ENCODE measurements at regions not wholly inside any gene's neighbourhood (a gene's known extent, or its start where the extent isn't known, plus 50 kb on each side); places are given as distances from the start of the nearest gene placed in this dataset.

DNA sequence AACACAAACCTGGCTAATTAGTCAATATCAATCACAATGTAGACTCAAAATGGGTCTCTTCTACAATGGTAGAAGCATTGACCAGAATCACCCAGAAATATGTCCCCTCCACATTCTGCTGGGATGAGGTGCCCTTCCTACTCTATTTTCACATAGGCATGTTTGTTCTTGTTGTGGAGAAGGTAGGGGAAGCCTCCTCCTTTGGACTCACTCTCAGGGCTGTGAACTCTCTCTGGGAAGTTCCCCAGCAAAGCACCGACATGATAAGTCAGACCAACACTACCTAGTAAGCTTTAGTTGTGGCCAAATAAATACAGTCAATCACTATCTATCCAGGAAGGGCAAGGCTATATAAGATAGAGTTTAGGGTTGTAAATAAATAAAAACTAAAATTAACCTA, 194.5 kb upstream of the UBL3 start:
- Histone ChIP-seq H3K4me3 (ENCODE audit: low read length) (no peak overlapping the region), H3K36me3 (ENCODE audit: control insufficient read depth, insufficient read depth, low read length) (no peaks in the 10 kb centered on the region), H3K27me3 (ENCODE audit: control insufficient read depth, insufficient read depth, low read length) (no peaks in the 10 kb centered on the region), H3K9ac (ENCODE audit: low read length) (no peak overlapping the region), H3K4me1 (ENCODE audit: control insufficient read depth, insufficient read depth, low read length) (no peaks in the 10 kb centered on the region), H3K27ac (ENCODE audit: low read depth, low read length) (no peak overlapping the region)

DNA sequence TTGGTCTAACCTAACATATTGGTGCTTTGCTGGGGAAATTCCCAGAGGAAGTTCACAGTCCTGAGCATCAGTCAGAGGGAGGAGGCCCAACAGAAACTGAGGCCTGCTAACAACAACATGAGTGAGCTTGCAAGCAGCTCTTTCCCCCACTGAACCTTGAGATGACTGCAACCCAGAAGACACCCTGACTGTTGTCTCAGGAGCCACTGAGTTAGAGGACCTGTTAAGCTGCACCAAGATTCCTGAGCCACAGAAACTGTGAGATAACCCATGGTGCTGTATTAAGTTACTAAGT, 193.2 kb upstream of the UBL3 start:
- no peak overlapping the region for H3K9ac ChIP-seq (ENCODE audit: low read length)
- no peak overlapping the region for H3K27ac ChIP-seq (ENCODE audit: low read depth, low read length)
- no peaks in the 10 kb centered on the region for H3K36me3 ChIP-seq (ENCODE audit: control insufficient read depth, insufficient read depth, low read length)
- no peak overlapping the region for H3K4me3 ChIP-seq (ENCODE audit: low read length)
- no peaks in the 10 kb centered on the region for H3K4me1 ChIP-seq (ENCODE audit: control insufficient read depth, insufficient read depth, low read length)
- H3K27me3 ChIP-seq (ENCODE audit: control insufficient read depth, insufficient read depth, low read length): no peaks in the 10 kb centered on the region

DNA sequence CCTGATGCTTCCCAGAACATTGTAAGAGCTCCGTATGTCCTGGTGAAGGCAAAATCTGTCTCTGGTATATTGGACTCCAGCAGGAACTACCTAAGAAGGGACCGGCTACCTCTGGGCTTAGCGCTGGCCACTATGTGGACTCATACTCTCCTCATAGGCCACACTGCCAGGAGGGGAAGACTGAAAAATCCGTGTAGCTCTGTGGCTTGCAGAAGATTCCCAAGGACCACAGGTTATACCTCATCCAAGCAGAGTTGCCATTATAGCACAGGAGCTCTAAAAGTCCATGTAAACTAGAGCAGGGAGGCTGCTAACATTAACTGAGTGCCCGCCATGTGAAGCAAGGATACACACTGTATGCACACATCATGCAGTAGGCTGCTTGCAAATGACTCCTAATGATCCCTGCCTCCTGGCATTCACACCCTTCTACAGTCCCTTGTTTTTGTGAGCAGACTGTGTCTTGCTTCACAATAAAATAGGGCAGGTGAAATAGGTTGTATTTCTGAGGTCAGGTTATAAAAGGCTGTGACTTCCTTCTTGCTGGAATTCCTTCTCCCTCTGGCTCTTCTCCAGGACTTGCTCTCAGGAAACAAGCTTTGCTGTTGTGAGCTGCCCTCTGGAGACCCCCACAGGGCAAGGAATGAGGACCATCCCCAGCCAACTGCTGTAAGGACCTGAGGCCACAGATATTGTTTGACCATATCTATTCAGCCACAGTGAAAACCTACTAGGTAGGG, 192.6 kb upstream of the UBL3 start:
- H3K4me3 ChIP-seq (ENCODE audit: low read length): no peak overlapping the region
- H3K9ac ChIP-seq (ENCODE audit: low read length): no peak overlapping the region
- H3K4me1 ChIP-seq (ENCODE audit: control insufficient read depth, insufficient read depth, low read length): no peaks in the 10 kb centered on the region
- H3K27ac ChIP-seq (ENCODE audit: low read depth, low read length): no peak overlapping the region
- no peaks in the 10 kb centered on the region for H3K36me3 ChIP-seq (ENCODE audit: control insufficient read depth, insufficient read depth, low read length)
- no peaks in the 10 kb centered on the region for H3K27me3 ChIP-seq (ENCODE audit: control insufficient read depth, insufficient read depth, low read length)

DNA sequence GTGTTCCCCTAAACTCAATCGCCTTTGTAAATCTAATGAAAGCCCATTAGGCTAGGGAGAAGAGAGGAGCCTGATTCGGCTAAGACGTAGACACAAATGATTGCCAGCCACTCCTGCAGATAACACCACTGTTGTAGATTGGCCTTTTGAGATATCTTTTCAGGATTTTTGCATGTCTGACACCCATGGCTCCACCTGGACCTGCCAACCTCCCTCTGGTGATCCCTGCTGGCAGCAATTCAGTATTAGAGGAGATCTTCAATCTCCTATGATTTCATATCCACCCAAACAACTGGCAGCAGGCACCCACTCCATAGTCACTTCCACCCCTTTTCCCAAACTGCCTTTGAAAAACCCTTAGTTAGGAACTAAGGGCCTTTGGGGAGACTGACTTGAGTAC, 191.9 kb upstream of the UBL3 start:
- no peak overlapping the region for H3K4me3 ChIP-seq (ENCODE audit: low read length)
- no peak overlapping the region for H3K9ac ChIP-seq (ENCODE audit: low read length)
- no peaks in the 10 kb centered on the region for H3K27me3 ChIP-seq (ENCODE audit: control insufficient read depth, insufficient read depth, low read length)
- no peaks in the 10 kb centered on the region for H3K4me1 ChIP-seq (ENCODE audit: control insufficient read depth, insufficient read depth, low read length)
- no peak overlapping the region for H3K27ac ChIP-seq (ENCODE audit: low read depth, low read length)
- H3K36me3 ChIP-seq (ENCODE audit: control insufficient read depth, insufficient read depth, low read length): no peaks in the 10 kb centered on the region

DNA sequence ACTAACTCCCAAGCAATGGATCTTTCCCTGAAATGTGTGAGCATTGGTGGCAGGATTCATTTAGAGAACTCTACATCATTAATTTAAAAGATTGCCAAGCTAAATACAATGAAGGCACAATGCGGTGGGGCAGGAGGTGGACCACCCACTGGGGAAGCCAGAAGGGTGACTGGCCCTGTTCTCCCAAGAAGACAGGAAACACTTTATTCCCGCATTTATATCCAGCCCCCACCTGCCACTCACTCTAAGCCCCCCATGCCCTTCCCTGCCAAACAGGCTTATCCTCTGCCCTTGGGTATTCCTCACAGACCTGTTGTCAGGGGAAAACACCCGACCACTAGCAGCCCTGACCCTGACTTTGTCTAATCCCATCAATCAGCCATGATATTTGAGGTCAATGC, 189.1 kb upstream of the UBL3 start:
- no peaks in the 10 kb centered on the region for H3K27me3 ChIP-seq (ENCODE audit: control insufficient read depth, insufficient read depth, low read length)
- H3K27ac ChIP-seq (ENCODE audit: low read depth, low read length): no peak overlapping the region
- no peak overlapping the region for H3K4me3 ChIP-seq (ENCODE audit: low read length)
- no peak overlapping the region for H3K9ac ChIP-seq (ENCODE audit: low read length)
- no peaks in the 10 kb centered on the region for H3K4me1 ChIP-seq (ENCODE audit: control insufficient read depth, insufficient read depth, low read length)
- no peaks in the 10 kb centered on the region for H3K36me3 ChIP-seq (ENCODE audit: control insufficient read depth, insufficient read depth, low read length)

DNA sequence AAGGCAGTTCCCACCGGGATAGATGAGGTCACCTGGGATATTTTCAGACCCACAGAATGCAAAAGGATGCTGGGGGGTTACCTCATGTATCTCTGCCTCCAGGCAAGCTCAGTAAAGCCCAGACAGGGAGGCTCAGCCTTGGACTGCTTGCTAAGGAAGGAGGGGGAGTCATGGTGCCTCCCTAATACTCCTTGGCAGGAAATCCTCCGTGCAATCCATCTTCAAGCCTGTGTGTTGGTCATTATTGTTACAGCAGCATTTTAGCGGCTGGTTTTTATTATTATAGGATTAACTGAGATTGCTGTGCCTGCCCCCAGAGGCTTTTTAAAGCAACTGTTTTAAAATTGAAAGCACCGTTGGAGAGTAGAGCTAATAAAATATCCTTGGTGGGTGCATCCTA, 188.5 kb upstream of the UBL3 start:
- no peaks in the 10 kb centered on the region for H3K36me3 ChIP-seq (ENCODE audit: control insufficient read depth, insufficient read depth, low read length)
- H3K27me3 ChIP-seq (ENCODE audit: control insufficient read depth, insufficient read depth, low read length): no peaks in the 10 kb centered on the region
- no peak overlapping the region for H3K27ac ChIP-seq (ENCODE audit: low read depth, low read length)
- H3K4me3 ChIP-seq (ENCODE audit: low read length): no peak overlapping the region
- no peaks in the 10 kb centered on the region for H3K4me1 ChIP-seq (ENCODE audit: control insufficient read depth, insufficient read depth, low read length)
- H3K9ac ChIP-seq (ENCODE audit: low read length): no peak overlapping the region

DNA sequence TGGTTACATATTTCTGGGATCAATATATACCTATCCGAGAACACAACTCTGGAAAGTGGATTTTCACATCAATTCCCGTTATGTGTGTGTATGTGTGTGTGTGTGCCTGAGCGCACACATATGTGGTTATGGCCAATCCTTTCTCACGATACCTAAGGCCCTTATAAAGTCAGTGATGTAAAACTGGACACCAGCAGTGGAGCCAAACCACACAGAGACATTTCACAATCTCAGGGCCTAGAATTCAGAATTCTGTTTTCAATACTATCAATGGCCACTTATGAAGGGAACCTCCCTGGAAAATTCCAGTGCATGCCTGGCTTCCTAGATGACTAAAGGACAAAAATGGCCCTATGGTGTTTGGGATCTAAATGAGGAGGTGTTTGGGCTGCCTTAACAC, 187.3 kb upstream of the UBL3 start:
- Histone ChIP-seq H3K27ac (ENCODE audit: low read depth, low read length) (no peak overlapping the region), H3K4me1 (ENCODE audit: control insufficient read depth, insufficient read depth, low read length) (peaks cover 9% of the 10 kb centered on the region), H3K27me3 (ENCODE audit: control insufficient read depth, insufficient read depth, low read length) (no peaks in the 10 kb centered on the region), H3K9ac (ENCODE audit: low read length) (no peak overlapping the region), H3K4me3 (ENCODE audit: low read length) (no peak overlapping the region), H3K36me3 (ENCODE audit: control insufficient read depth, insufficient read depth, low read length) (no peaks in the 10 kb centered on the region)

DNA sequence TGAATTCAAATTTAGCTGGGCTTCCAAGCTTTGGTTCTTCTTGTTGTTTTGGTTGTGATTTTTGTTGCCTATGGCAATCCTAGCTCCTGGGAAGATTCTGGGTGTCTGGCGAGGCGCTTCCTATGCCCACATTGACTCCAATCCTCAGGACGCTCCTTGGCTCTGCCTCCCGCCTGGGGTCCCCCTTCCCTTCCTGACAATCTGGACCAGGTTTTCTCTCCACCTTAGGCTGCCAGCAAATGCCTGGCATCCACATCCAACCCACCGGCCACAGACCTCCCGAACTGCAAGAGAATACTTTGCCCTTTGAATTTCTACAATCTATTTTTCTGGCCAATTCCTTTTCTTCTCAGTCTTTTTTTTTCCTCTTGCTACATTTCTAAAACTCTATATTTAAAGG, 186.9 kb upstream of the UBL3 start:
- no peak overlapping the region for H3K4me3 ChIP-seq (ENCODE audit: low read length)
- H3K27me3 ChIP-seq (ENCODE audit: control insufficient read depth, insufficient read depth, low read length): no peaks in the 10 kb centered on the region
- H3K36me3 ChIP-seq (ENCODE audit: control insufficient read depth, insufficient read depth, low read length): no peaks in the 10 kb centered on the region
- H3K27ac ChIP-seq (ENCODE audit: low read depth, low read length): no peak overlapping the region
- peaks cover 9% of the 10 kb centered on the region for H3K4me1 ChIP-seq (ENCODE audit: control insufficient read depth, insufficient read depth, low read length)
- H3K9ac ChIP-seq (ENCODE audit: low read length): no peak overlapping the region

DNA sequence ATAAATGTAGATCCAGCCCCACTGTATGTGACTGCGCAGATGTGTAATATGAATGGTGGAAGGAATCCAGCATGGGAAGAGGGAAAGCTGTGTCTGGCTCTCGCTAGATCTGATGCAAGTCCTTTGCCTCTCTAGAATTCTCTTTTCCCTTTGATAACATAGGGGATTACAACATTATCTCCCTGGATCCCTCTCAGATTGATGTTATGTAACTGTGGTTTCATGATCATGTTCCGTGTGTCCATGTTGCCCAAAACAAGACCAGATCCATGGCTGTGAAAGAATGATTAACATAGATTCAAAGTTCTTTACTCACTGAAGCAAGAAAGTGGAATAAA, 184.0 kb upstream of the UBL3 start:
- no peaks in the 10 kb centered on the region for H3K27me3 ChIP-seq (ENCODE audit: control insufficient read depth, insufficient read depth, low read length)
- no peaks in the 10 kb centered on the region for H3K36me3 ChIP-seq (ENCODE audit: control insufficient read depth, insufficient read depth, low read length)
- no peak overlapping the region for H3K9ac ChIP-seq (ENCODE audit: low read length)
- H3K27ac ChIP-seq (ENCODE audit: low read depth, low read length): no peak overlapping the region
- H3K4me1 ChIP-seq (ENCODE audit: control insufficient read depth, insufficient read depth, low read length): peaks cover 9% of the 10 kb centered on the region
- H3K4me3 ChIP-seq (ENCODE audit: low read length): no peak overlapping the region

DNA sequence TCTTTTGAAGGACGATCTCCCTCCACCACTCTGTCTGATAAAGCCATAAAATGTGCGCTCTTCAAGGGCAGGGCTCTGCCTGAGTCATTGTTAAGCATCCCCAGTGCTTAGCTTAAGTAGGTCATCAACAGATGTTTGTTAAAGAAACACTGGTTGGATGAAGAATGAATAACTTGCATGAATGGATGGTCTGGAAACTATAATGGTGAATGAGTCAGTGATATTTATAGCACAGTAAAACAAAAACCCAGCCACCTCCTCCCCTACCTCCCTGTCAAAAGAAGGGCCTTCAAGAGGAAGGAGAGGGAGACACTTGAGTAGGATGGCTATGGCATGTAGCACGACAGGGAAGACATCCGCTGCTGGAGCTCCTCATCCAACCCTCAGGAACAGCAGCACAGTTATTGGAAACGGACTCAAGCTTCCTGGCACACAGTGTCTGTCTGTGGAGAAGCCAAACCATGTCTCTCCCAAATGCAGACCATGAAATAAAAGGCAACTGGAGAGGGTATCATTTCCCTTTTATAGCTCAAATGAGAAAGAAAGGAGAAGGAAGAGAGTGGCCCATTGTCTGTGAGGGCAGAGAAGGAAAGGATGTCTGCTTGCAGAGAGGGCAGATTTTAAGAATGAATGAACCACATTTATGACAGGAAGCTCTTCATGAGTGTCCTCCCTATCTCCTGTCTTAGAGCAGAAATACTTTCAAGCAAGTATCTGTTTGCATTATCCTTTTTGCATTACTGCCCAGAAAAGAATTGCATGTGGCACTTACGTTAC, 183.5 kb upstream of the UBL3 start:
- H3K9ac ChIP-seq (ENCODE audit: low read length): no peak overlapping the region
- H3K36me3 ChIP-seq (ENCODE audit: control insufficient read depth, insufficient read depth, low read length): no peaks in the 10 kb centered on the region
- H3K27ac ChIP-seq (ENCODE audit: low read depth, low read length): no peak overlapping the region
- H3K27me3 ChIP-seq (ENCODE audit: control insufficient read depth, insufficient read depth, low read length): no peaks in the 10 kb centered on the region
- H3K4me1 ChIP-seq (ENCODE audit: control insufficient read depth, insufficient read depth, low read length): peaks cover 9% of the 10 kb centered on the region
- H3K4me3 ChIP-seq (ENCODE audit: low read length): no peak overlapping the region

DNA sequence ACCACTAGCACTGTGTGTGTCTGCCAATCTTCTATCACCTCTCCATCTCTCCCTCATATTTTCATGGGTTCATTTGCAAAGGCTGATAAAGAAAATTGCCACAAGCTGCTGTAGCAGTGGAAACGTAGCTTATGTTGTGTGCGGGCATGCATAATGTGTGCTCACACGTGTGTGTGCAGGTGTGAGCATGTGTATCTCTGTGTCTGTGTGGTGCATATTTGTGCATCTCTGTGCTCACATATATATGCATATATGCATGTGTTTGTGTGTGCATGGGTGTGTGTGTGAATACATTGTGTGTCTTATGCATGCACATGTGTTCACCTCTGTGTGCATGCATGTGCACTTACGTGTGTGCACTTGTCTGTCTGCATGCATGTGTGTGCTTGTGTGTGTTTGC, 181.8 kb upstream of the UBL3 start:
- Histone ChIP-seq H3K9ac (ENCODE audit: low read length) (no peak overlapping the region), H3K27me3 (ENCODE audit: control insufficient read depth, insufficient read depth, low read length) (no peaks in the 10 kb centered on the region), H3K4me3 (ENCODE audit: low read length) (peak overlapping the region; percentile 25), H3K27ac (ENCODE audit: low read depth, low read length) (no peak overlapping the region), H3K36me3 (ENCODE audit: control insufficient read depth, insufficient read depth, low read length) (no peaks in the 10 kb centered on the region), H3K4me1 (ENCODE audit: control insufficient read depth, insufficient read depth, low read length) (peaks cover 9% of the 10 kb centered on the region)

DNA sequence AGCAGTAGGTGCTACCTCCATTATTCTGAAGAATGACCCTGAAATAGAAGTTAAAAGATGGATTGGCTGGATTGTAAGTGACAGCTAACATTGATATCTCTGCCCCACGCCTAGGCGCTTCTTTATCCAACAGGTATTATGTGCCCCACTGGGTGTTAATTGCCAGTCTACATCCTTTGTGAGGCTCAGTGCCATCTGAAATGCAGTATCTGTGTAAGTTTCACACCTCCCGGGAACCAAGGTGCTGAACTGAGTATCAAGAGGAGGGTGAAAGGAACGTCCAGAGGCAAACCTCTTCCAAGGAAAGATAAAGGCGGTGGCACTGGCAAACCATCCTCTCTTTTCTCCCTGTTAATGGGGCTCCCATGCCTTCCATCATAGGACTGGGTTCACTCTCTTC, 181.1 kb upstream of the UBL3 start:
- H3K27me3 ChIP-seq (ENCODE audit: control insufficient read depth, insufficient read depth, low read length): no peaks in the 10 kb centered on the region

DNA sequence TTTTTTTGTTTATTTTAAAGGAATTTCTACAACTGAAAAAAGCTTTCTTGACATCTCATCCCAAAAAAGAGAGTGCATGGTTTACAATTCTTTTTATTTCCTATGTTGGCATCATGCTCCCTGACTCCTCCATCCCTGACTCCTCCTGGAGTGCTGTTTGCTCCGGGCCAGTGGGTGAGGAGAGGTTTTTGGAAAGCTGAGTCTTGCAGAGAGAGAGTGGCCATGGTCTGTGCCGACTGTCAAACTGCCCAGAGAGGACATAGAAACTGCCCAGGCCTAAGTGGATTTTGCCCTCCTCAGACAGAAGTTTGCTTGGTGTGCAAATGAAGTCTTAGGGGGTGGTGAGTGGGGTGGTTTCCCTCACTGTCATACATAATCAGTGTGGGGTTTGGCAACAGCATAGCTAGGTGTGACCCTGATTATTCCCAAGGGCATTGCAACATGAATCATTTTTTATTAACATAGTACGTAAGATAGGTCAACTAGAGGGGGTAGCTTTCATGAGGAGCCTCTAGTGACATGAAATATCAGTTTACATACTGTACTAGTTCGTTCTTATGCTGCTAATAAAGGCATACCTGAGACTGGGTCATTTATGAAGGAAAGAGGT, 179.8 kb upstream of the UBL3 start:
- H3K27me3 ChIP-seq (ENCODE audit: control insufficient read depth, insufficient read depth, low read length): no peaks in the 10 kb centered on the region
- no peak overlapping the region for H3K4me3 ChIP-seq (ENCODE audit: low read length)
- H3K36me3 ChIP-seq (ENCODE audit: control insufficient read depth, insufficient read depth, low read length): no peaks in the 10 kb centered on the region
- H3K9ac ChIP-seq (ENCODE audit: low read length): no peak overlapping the region
- H3K4me1 ChIP-seq (ENCODE audit: control insufficient read depth, insufficient read depth, low read length): peaks cover 9% of the 10 kb centered on the region
- no peak overlapping the region for H3K27ac ChIP-seq (ENCODE audit: low read depth, low read length)

More for the DNA sequence above, 181.1 kb upstream of the UBL3 start:
- Histone ChIP-seq H3K36me3 (ENCODE audit: control insufficient read depth, insufficient read depth, low read length) (no peaks in the 10 kb centered on the region), H3K27ac (ENCODE audit: low read depth, low read length) (no peak overlapping the region), H3K4me1 (ENCODE audit: control insufficient read depth, insufficient read depth, low read length) (peaks cover 9% of the 10 kb centered on the region), H3K9ac (ENCODE audit: low read length) (no peak overlapping the region), H3K4me3 (ENCODE audit: low read length) (no peak overlapping the region)

Data from rectal smooth muscle tissue (tissue), 1 donor.